ENCODE measurements at regions not wholly inside any gene's neighbourhood (a gene's known extent, or its start where the extent isn't known, plus 50 kb on each side); places are given as distances from the start of the nearest gene placed in this dataset.

GRCh38 chr9:89751079-89751825 lies 146.4 kb downstream of the GADD45G start (continued):
- no peak for TF ChIP-seq FOSL1 (IDR thresholded peaks at IDR 0.05; ENCODE audit: insufficient read depth, low read depth, low read length)
- no peak for TF ChIP-seq CBX8 (IDR thresholded peaks at IDR 0.05; ENCODE audit: borderline replicate concordance, low read depth, low read length)
- TF ChIP-seq KDM1A (IDR thresholded peaks at IDR 0.05; ENCODE audit: borderline replicate concordance, low read length) = no peak

Data from H1 (cell line).